Dendritic cell treated with granulocyte-macrophage colony-stimulating factor and Interleukin-4, amounts not matched to agents 40 ng/mL and 50 ng/mL, for 4 days (primary cell): ENCODE measurements at regions not wholly inside any gene's neighbourhood (a gene's known extent, or its start where the extent isn't known, plus 50 kb on each side); places are given as distances from the start of the nearest gene placed in this dataset.
"Not testable (repeated sequence)": the region's sequence is repeated elsewhere in the genome, so short reads cannot be mapped to it uniquely, and the experiment has no call there.

Source experiments
- H3K27ac Mint-ChIP-seq: one replicate; pipeline ENCODE4 v1.8.0; 2022; ENCODE audit warnings: mild to moderate bottlenecking, mixed read lengths
- H3K27me3 Mint-ChIP-seq: one replicate; pipeline ENCODE4 v1.8.0; 2022; ENCODE audit warnings: mild to moderate bottlenecking, mixed read lengths
- H3K36me3 Mint-ChIP-seq: one replicate; pipeline ENCODE4 v1.8.0; 2022; ENCODE audit warnings: low read depth, mixed read lengths
- H3K4me1 Mint-ChIP-seq: one replicate; pipeline ENCODE4 v1.8.0; 2022; ENCODE audit warnings: low read depth, mixed read lengths
- H3K4me3 Mint-ChIP-seq: one replicate; pipeline ENCODE4 v1.8.0; 2022; ENCODE audit warnings: mild to moderate bottlenecking, moderate library complexity, mixed read lengths
- H3K9me3 Mint-ChIP-seq: one replicate; pipeline ENCODE4 v1.8.0; 2022; ENCODE audit warnings: mixed read lengths
- intact Hi-C: fragments of 100-400 bp; cut with micrococcal nuclease; formaldehyde crosslinking; loops from one replicate; pipeline ENCODE4 v1.15.0; 2022

GRCh38 chr4:132316738-132317137, 832.4 kb upstream of the PCDH10 start:
- H3K36me3 Mint-ChIP-seq = no peaks in the 10 kb centered on the region
- no peaks in the 10 kb centered on the region for H3K27me3 Mint-ChIP-seq
- no peak overlapping the region for H3K4me3 Mint-ChIP-seq
- no peak overlapping the region for H3K27ac Mint-ChIP-seq
- H3K4me1 Mint-ChIP-seq = no peaks in the 10 kb centered on the region
- H3K9me3 Mint-ChIP-seq = peaks cover 9% of the 10 kb centered on the region
- intact Hi-C loops = no loop called here

GRCh38 chr4:132317923-132318322, 831.2 kb upstream of the PCDH10 start:
- intact Hi-C loops = no loop called here
- no peaks in the 10 kb centered on the region for H3K27me3 Mint-ChIP-seq
- no peaks in the 10 kb centered on the region for H3K4me1 Mint-ChIP-seq
- H3K36me3 Mint-ChIP-seq = no peaks in the 10 kb centered on the region
- no peak overlapping the region for H3K4me3 Mint-ChIP-seq
- peaks cover 9% of the 10 kb centered on the region for H3K9me3 Mint-ChIP-seq
- H3K27ac Mint-ChIP-seq = no peak overlapping the region

GRCh38 chr4:132328761-132329160, 820.3 kb upstream of the PCDH10 start:
- Mint-ChIP-seq H3K9me3 (no peaks in the 10 kb centered on the region), H3K4me1 (no peaks in the 10 kb centered on the region), H3K4me3 (no peak overlapping the region), H3K36me3 (no peaks in the 10 kb centered on the region), H3K27me3 (no peaks in the 10 kb centered on the region), H3K27ac (no peak overlapping the region)
- intact Hi-C loops = no loop called here

GRCh38 chr4:132330994-132331393, 818.1 kb upstream of the PCDH10 start:
- Mint-ChIP-seq H3K4me1 (no peaks in the 10 kb centered on the region), H3K36me3 (no peaks in the 10 kb centered on the region)

GRCh38 chr4:132332932-132333723, 816.0 kb upstream of the PCDH10 start:
- Mint-ChIP-seq H3K9me3 (no peaks in the 10 kb centered on the region), H3K36me3 (no peaks in the 10 kb centered on the region), H3K4me1 (no peaks in the 10 kb centered on the region), H3K27ac (no peak overlapping the region), H3K4me3 (no peak overlapping the region), H3K27me3 (no peaks in the 10 kb centered on the region)
- intact Hi-C loops = no loop called here

More at GRCh38 chr4:132330994-132331393, 818.1 kb upstream of the PCDH10 start:
- intact Hi-C loops = no loop called here
- no peak overlapping the region for H3K4me3 Mint-ChIP-seq
- H3K9me3 Mint-ChIP-seq = no peaks in the 10 kb centered on the region
- no peak overlapping the region for H3K27ac Mint-ChIP-seq
- H3K27me3 Mint-ChIP-seq = no peaks in the 10 kb centered on the region

- H3K4me1 Mint-ChIP-seq = no peaks in the 10 kb centered on the region
- H3K36me3 Mint-ChIP-seq = no peaks in the 10 kb centered on the region
- intact Hi-C loops = no loop called here
- H3K27ac Mint-ChIP-seq = no peak overlapping the region
- H3K27me3 Mint-ChIP-seq = no peaks in the 10 kb centered on the region
- H3K9me3 Mint-ChIP-seq = no peaks in the 10 kb centered on the region
- no peak overlapping the region for H3K4me3 Mint-ChIP-seq
Measured at GRCh38 chr4:132333724-132334047, 815.4 kb upstream of the PCDH10 start.

- Mint-ChIP-seq H3K27me3 (no peaks in the 10 kb centered on the region), H3K4me1 (no peaks in the 10 kb centered on the region), H3K36me3 (no peaks in the 10 kb centered on the region), H3K27ac (no peak overlapping the region), H3K4me3 (no peak overlapping the region), H3K9me3 (no peaks in the 10 kb centered on the region)
- intact Hi-C loops = no loop called here
Measured at GRCh38 chr4:132334081-132334480, 815.0 kb upstream of the PCDH10 start.

GRCh38 chr4:132344924-132345828, 803.9 kb upstream of the PCDH10 start:
- Mint-ChIP-seq H3K27ac (no peak overlapping the region), H3K27me3 (no peaks in the 10 kb centered on the region), H3K9me3 (peaks cover 18% of the 10 kb centered on the region), H3K36me3 (no peaks in the 10 kb centered on the region), H3K4me1 (no peaks in the 10 kb centered on the region), H3K4me3 (no peak overlapping the region)
- intact Hi-C loops = no loop called here

- Mint-ChIP-seq H3K27ac (no peak overlapping the region), H3K4me1 (no peaks in the 10 kb centered on the region), H3K36me3 (no peaks in the 10 kb centered on the region), H3K27me3 (no peaks in the 10 kb centered on the region), H3K9me3 (peaks cover 18% of the 10 kb centered on the region), H3K4me3 (no peak overlapping the region)
- intact Hi-C loops = no loop called here
Measured at GRCh38 chr4:132346016-132346415, 803.1 kb upstream of the PCDH10 start.

- H3K36me3 Mint-ChIP-seq, H3K27me3 Mint-ChIP-seq, H3K27ac Mint-ChIP-seq, H3K4me1 Mint-ChIP-seq, H3K4me3 Mint-ChIP-seq, intact Hi-C loops: not testable (repeated sequence)
- H3K9me3 Mint-ChIP-seq = peaks cover 13% of the 10 kb centered on the region
Measured at GRCh38 chr4:132351606-132352005, 797.5 kb upstream of the PCDH10 start.

GRCh38 chr4:132382243-132382642, 766.9 kb upstream of the PCDH10 start:
- H3K27me3 Mint-ChIP-seq = no peaks in the 10 kb centered on the region
- no peak overlapping the region for H3K4me3 Mint-ChIP-seq
- peaks cover 14% of the 10 kb centered on the region for H3K9me3 Mint-ChIP-seq
- intact Hi-C loops = no loop called here
- H3K27ac Mint-ChIP-seq = no peak overlapping the region
- H3K4me1 Mint-ChIP-seq = no peaks in the 10 kb centered on the region
- H3K36me3 Mint-ChIP-seq = no peaks in the 10 kb centered on the region

- intact Hi-C loops = no loop called here
- no peaks in the 10 kb centered on the region for H3K36me3 Mint-ChIP-seq
- H3K9me3 Mint-ChIP-seq = peaks cover 14% of the 10 kb centered on the region
- no peak overlapping the region for H3K27ac Mint-ChIP-seq
- no peak overlapping the region for H3K4me3 Mint-ChIP-seq
- no peaks in the 10 kb centered on the region for H3K4me1 Mint-ChIP-seq
- no peaks in the 10 kb centered on the region for H3K27me3 Mint-ChIP-seq
Measured at GRCh38 chr4:132383571-132384199, 765.4 kb upstream of the PCDH10 start.

- H3K9me3 Mint-ChIP-seq = peaks cover 19% of the 10 kb centered on the region
- H3K36me3 Mint-ChIP-seq = no peaks in the 10 kb centered on the region
- no peaks in the 10 kb centered on the region for H3K4me1 Mint-ChIP-seq
- no peak overlapping the region for H3K4me3 Mint-ChIP-seq
- H3K27ac Mint-ChIP-seq = no peak overlapping the region
- intact Hi-C loops = no loop called here
- H3K27me3 Mint-ChIP-seq = no peaks in the 10 kb centered on the region
Measured at GRCh38 chr4:132384709-132385108, 764.4 kb upstream of the PCDH10 start.

- no peak overlapping the region for H3K4me3 Mint-ChIP-seq
- no peaks in the 10 kb centered on the region for H3K36me3 Mint-ChIP-seq
- H3K27ac Mint-ChIP-seq = no peak overlapping the region
- H3K9me3 Mint-ChIP-seq = peaks cover 21% of the 10 kb centered on the region
- intact Hi-C loops = no loop called here
- H3K4me1 Mint-ChIP-seq = no peaks in the 10 kb centered on the region
- H3K27me3 Mint-ChIP-seq = no peaks in the 10 kb centered on the region
Measured at GRCh38 chr4:132386130-132386529, 763.0 kb upstream of the PCDH10 start.
